K562 (cell line): ENCODE measurements at regions not wholly inside any gene's neighbourhood (a gene's known extent, or its start where the extent isn't known, plus 50 kb on each side); places are given as distances from the start of the nearest gene placed in this dataset.

Experiments used
- ATAC-seq: fragments of 200-7000 bp; cut with Tn5 transposase; 3 replicates; pipeline ENCODE4 v1.9.1; 2020; ENCODE audit warnings: moderate library complexity
- BruUV-seq: library from RNA; stranded (reverse); fragments of 400-500 nt; replicated peaks from 2 replicates; lab custom pipeline; 2021; lab: Mats Ljungman, UMichigan
- CTCF ChIA-PET: fragments of 300-600 bp; formaldehyde crosslinking; extraction: SDS; loops from one replicate; lab custom pipeline; 2021; ENCODE audit warnings: low intra/inter-chr PET ratio; lab: Yijun Ruan, JAX
- POLR2A ChIA-PET: fragments of 300-600, 350-650 bp; sonication (Branson Sonifier 250); formaldehyde crosslinking; extraction: SDS; loops from one replicate; lab custom pipeline; 2021; ENCODE audit warnings: antibody characterized with exemption, inconsistent platforms; lab: Yijun Ruan, JAX
- DNase-seq, 4 experiments: peaks; one replicate each; pipeline versions ENCODE4 v3.0.0 to v3.0.0-alpha.2; 2011 to 2018; ENCODE audit warnings: low spot score in 3 of 4, mixed read lengths in 3 of 4; ENCODE audit errors: extremely low read depth in 1 of 4
- FAIRE-seq: peaks from 2 replicates; lab custom pipeline; 2011; peaks lifted over from hg19 to GRCh38; lab: Jason Lieb, UNC
- H2AFZ ChIP-seq: 2 replicates; pipeline ENCODE4 v1.6.0; 2011; ENCODE audit warnings: low read depth, low read length, control low read depth, inconsistent platforms
- H3K27ac ChIP-seq: fragments of 200-600 bp; 3 replicates; pipeline ENCODE4 v1.8.0; 2011; ENCODE audit warnings: low read depth, mild to moderate bottlenecking, control low read depth, inconsistent platforms, low read length, moderate library complexity, mixed read lengths; ENCODE audit errors: extremely low read depth
- H3K27me3 ChIP-seq, 2 experiments: fragments of 300-600 bp in 1 of 2; 2 replicates in 1 of 2; 3 replicates in 1 of 2; pipeline versions ENCODE4 v1.6.0 to v1.8.0; 2011; ENCODE audit warnings: inconsistent platforms in 2 of 2, low read length in 2 of 2, mild to moderate bottlenecking in 1 of 2, mixed read lengths in 1 of 2, moderate library complexity in 1 of 2; ENCODE audit not compliant: control insufficient read depth in 2 of 2, insufficient read depth in 2 of 2
- H3K36me3 ChIP-seq: fragments of 300-600 bp; 3 replicates; pipeline ENCODE4 v1.8.0; 2011; ENCODE audit warnings: mild to moderate bottlenecking, low read length, inconsistent platforms; ENCODE audit not compliant: control insufficient read depth, insufficient read depth
- H3K4me1 ChIP-seq, 2 experiments: fragments of 200-600 bp in 1 of 2; replicated peaks in 1 of 2; 2 replicates in 1 of 2; 3 replicates in 1 of 2; pipeline versions ENCODE4 v1.5.1 to v1.8.0; 2011; ENCODE audit warnings: inconsistent platforms in 2 of 2, low read length in 2 of 2, mild to moderate bottlenecking in 1 of 2, mixed read lengths in 1 of 2, moderate library complexity in 1 of 2; ENCODE audit not compliant: control insufficient read depth in 2 of 2, insufficient read depth in 2 of 2
- H3K4me2 ChIP-seq: 2 replicates; pipeline ENCODE4 v1.6.1; 2011; ENCODE audit warnings: low read length, control low read depth, inconsistent platforms, mixed read lengths; ENCODE audit not compliant: insufficient read depth
- H3K4me3 ChIP-seq: fragments of 200-600 bp; sonication (generic), shearing (Covaris generic); 2 replicates; pipeline ENCODE4 v1.5.1; 2016; ENCODE audit warnings: control low read depth, inconsistent platforms
- H3K79me2 ChIP-seq: fragments of 200-600 bp; 3 replicates; pipeline ENCODE4 v1.8.0; 2011; ENCODE audit warnings: low read length, inconsistent platforms; ENCODE audit not compliant: control insufficient read depth, insufficient read depth
- H3K9ac ChIP-seq, 2 experiments: 2 replicates each; pipeline versions ENCODE4 v1.6.0 to v1.6.1; 2011; ENCODE audit warnings: low read depth in 2 of 2, low read length in 2 of 2, control low read depth in 1 of 2, inconsistent platforms in 1 of 2, mild to moderate bottlenecking in 1 of 2, mixed read lengths in 1 of 2; ENCODE audit not compliant: insufficient read depth in 1 of 2
- H3K9me1 ChIP-seq: one replicate; pipeline ENCODE4 v1.6.0; 2011; ENCODE audit warnings: inconsistent platforms, mild to moderate bottlenecking, low read length, moderate library complexity; ENCODE audit not compliant: control insufficient read depth, insufficient read depth
- H3K9me3 ChIP-seq: replicated peaks from 2 replicates; pipeline ENCODE4 v1.5.1; 2011; ENCODE audit warnings: low read depth, low read length, inconsistent platforms; ENCODE audit not compliant: control insufficient read depth, insufficient read depth
- H4K20me1 ChIP-seq: replicated peaks from 2 replicates; pipeline ENCODE4 v1.6.1; 2011; ENCODE audit warnings: low read length, inconsistent platforms, mixed read lengths; ENCODE audit not compliant: control insufficient read depth, insufficient read depth
- GABPB2 ChIP-seq: fragments of 250-450 bp; sonication (Bioruptor Pico); conservative IDR thresholded peaks from 2 replicates; pipeline ENCODE4 v1.5.1; 2021; ENCODE audit warnings: mild to moderate bottlenecking
- HIVEP1 ChIP-seq: fragments of 250-450 bp; sonication (Bioruptor Pico); IDR thresholded peaks from 2 replicates; pipeline ENCODE4 v1.4.0; 2020; ENCODE audit warnings: mild to moderate bottlenecking
- TEAD1 ChIP-seq, 2 experiments: fragments of 450-650 bp in 1 of 2; sonication (generic) in 1 of 2; formaldehyde crosslinking; IDR thresholded peaks; 2 replicates each; pipeline versions ENCODE4 v1.4.0 to v1.8.0; 2020 to 2022; ENCODE audit warnings: mild to moderate bottlenecking in 2 of 2, missing genetic modification reagents in 1 of 2
- WGBS: fragments of 100-300 bp; shearing (Covaris generic); methylation state at CpG from one replicate; pipeline ENCODE4 v1.1.6; 2016; ENCODE audit warnings: low coverage, mixed read lengths; ENCODE audit not compliant: insufficient coverage; ENCODE audit errors: missing lambda C conversion rate; 5-methylcytosine and 5-hydroxymethylcytosine counted together
- in situ Hi-C: fragments of 300-500 bp; cut with MboI; formaldehyde crosslinking; loops from 4 replicates; pipeline ENCODE4 v1.15.0; 2018; ENCODE audit warnings: inconsistent platforms, mixed read lengths
- intact Hi-C: fragments of 100-400 bp; cut with micrococcal nuclease; formaldehyde crosslinking; loops from 2 replicates; pipeline ENCODE4 v1.14.2; 2022
- TF ChIP-seq, protein P1 (sequence below): fragments of 250-450 bp; sonication (Bioruptor Pico); IDR thresholded peaks from 2 replicates; pipeline ENCODE4 v1.8.0; 2021; ENCODE audit warnings: moderate library complexity, mild to moderate bottlenecking, inconsistent platforms
- TF ChIP-seq, protein P2 (sequence below): sonication (generic); formaldehyde crosslinking; IDR thresholded peaks from 2 replicates; pipeline ENCODE4 v1.8.1; 2023; ENCODE audit warnings: mild to moderate bottlenecking, missing genetic modification reagents
- TF ChIP-seq, protein P3 (sequence below): fragments of 450-650 bp; IDR thresholded peaks from 2 replicates; pipeline ENCODE4 v1.6.1; 2016

DNA sequence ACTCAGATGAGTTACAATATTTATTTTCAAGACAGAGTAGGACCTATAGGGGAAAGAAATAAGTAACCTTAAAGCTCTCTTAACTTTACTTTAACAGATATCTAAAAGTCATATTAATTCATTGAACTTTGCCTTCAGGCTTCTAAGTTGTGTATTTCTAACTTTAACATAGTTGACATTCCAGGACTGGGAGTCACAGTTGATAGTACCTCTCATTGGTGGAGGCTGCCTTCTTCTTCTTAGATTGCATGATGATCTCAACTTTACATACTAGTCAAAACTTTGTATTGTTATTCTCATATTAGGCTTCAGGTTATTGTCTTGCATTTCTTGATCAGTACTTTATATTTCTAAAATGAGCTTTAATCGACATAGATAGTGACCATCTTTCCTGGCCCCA lies 350.1 kb upstream of the KIF2B start:
- in situ Hi-C loops, result no loop called here
- intact Hi-C loops, result no loop called here
- FAIRE-seq (no peak), ATAC-seq (no peak), DNase-seq (no peak)
- 13% methylated on average over 1 of the region's 1 CpG for WGBS
- Histone ChIP-seq H3K9me1 (no peaks in the 10 kb centered on the region), H2AFZ (no peak overlapping the region), H3K4me2 (no peak overlapping the region), H4K20me1 (no peaks in the 10 kb centered on the region), H3K4me1 (no peaks in the 10 kb centered on the region), H3K9ac (no peak overlapping the region), H3K9me3 (no peaks in the 10 kb centered on the region; the same call in 1 of the 2 replicates), H3K4me3 (no peak overlapping the region), H3K36me3 (no peaks in the 10 kb centered on the region), H3K79me2 (no peaks in the 10 kb centered on the region), H3K27ac (no peak overlapping the region), H3K27me3 (no peaks in the 10 kb centered on the region)
- CTCF ChIA-PET, result no interaction called here
- BruUV-seq, result no TSS peak
- no peak for TF ChIP-seq HIVEP1 (CRISPR knock-in tag)
- TF ChIP-seq, protein P1, sequence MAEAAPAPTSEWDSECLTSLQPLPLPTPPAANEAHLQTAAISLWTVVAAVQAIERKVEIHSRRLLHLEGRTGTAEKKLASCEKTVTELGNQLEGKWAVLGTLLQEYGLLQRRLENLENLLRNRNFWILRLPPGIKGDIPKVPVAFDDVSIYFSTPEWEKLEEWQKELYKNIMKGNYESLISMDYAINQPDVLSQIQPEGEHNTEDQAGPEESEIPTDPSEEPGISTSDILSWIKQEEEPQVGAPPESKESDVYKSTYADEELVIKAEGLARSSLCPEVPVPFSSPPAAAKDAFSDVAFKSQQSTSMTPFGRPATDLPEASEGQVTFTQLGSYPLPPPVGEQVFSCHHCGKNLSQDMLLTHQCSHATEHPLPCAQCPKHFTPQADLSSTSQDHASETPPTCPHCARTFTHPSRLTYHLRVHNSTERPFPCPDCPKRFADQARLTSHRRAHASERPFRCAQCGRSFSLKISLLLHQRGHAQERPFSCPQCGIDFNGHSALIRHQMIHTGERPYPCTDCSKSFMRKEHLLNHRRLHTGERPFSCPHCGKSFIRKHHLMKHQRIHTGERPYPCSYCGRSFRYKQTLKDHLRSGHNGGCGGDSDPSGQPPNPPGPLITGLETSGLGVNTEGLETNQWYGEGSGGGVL (CRISPR knock-in tag), result no peak
- TF ChIP-seq, protein P2, sequence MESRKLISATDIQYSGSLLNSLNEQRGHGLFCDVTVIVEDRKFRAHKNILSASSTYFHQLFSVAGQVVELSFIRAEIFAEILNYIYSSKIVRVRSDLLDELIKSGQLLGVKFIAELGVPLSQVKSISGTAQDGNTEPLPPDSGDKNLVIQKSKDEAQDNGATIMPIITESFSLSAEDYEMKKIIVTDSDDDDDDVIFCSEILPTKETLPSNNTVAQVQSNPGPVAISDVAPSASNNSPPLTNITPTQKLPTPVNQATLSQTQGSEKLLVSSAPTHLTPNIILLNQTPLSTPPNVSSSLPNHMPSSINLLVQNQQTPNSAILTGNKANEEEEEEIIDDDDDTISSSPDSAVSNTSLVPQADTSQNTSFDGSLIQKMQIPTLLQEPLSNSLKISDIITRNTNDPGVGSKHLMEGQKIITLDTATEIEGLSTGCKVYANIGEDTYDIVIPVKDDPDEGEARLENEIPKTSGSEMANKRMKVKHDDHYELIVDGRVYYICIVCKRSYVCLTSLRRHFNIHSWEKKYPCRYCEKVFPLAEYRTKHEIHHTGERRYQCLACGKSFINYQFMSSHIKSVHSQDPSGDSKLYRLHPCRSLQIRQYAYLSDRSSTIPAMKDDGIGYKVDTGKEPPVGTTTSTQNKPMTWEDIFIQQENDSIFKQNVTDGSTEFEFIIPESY (CRISPR knock-in tag), result no peak
- TF ChIP-seq GABPB2 (CRISPR knock-in tag), result no peak
- TF ChIP-seq, protein P3, sequence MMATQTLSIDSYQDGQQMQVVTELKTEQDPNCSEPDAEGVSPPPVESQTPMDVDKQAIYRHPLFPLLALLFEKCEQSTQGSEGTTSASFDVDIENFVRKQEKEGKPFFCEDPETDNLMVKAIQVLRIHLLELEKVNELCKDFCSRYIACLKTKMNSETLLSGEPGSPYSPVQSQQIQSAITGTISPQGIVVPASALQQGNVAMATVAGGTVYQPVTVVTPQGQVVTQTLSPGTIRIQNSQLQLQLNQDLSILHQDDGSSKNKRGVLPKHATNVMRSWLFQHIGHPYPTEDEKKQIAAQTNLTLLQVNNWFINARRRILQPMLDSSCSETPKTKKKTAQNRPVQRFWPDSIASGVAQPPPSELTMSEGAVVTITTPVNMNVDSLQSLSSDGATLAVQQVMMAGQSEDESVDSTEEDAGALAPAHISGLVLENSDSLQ, result no peak
- TF ChIP-seq TEAD1 (CRISPR knock-in tag; IDR thresholded peaks at IDR 0.05), result no peak
- POLR2A ChIA-PET, result no interaction called here
